ENCODE measurements at regions not wholly inside any gene's neighbourhood (a gene's known extent, or its start where the extent isn't known, plus 50 kb on each side); places are given as distances from the start of the nearest gene placed in this dataset.
"Not testable (repeated sequence)": the region's sequence is repeated elsewhere in the genome, so short reads cannot be mapped to it uniquely, and the experiment has no call there.

GRCh38 chr7:25055520-25056220, 69.4 kb downstream of the CYCS start:
- DNase-seq (no peak), FAIRE-seq (no peak)
- 82 to 90% (median 83%) methylated on average over 6 of the region's 6 CpGs for WGBS, 3 donors

GRCh38 chr7:25054819-25055519, 70.1 kb downstream of the CYCS start:
- H3K36me3 ChIP-seq (ENCODE audit: control insufficient read depth in 3 of 3, insufficient read depth in 2 of 3, low read depth in 1 of 3, low read length in 3 of 3), result no peaks in the 10 kb centered on the region
- no peak overlapping the region for H3K27ac ChIP-seq (ENCODE audit: low read depth in 1 of 3, low read length in 2 of 3)
- H3K27me3 ChIP-seq (ENCODE audit: control insufficient read depth in 3 of 3, insufficient read depth in 3 of 3, low read length in 3 of 3), result peaks cover 0 to 2% (median 0%) of the 10 kb centered on the region in 3 donors
- no peak for FAIRE-seq
- no peak overlapping the region for H3K4me3 ChIP-seq (ENCODE audit: low read depth in 1 of 3, low read length in 3 of 3)
- no peaks in the 10 kb centered on the region for H3K4me1 ChIP-seq (ENCODE audit: control insufficient read depth in 3 of 3, insufficient read depth in 2 of 3, low read depth in 1 of 3, low read length in 2 of 3)
- H3K9me3 ChIP-seq (ENCODE audit: control insufficient read depth in 2 of 2, insufficient read depth in 1 of 2, low read depth in 1 of 2, low read length in 1 of 2), result no peaks in the 10 kb centered on the region
- WGBS, 3 donors, result 65 to 74% (median 72%) methylated on average over 6 of the region's 6 CpGs
- peak; percentile 8 to 18 for DNase-seq

More at GRCh38 chr7:25055520-25056220, 69.4 kb downstream of the CYCS start:
- Histone ChIP-seq H3K36me3 (ENCODE audit: control insufficient read depth in 3 of 3, insufficient read depth in 2 of 3, low read depth in 1 of 3, low read length in 3 of 3) (no peaks in the 10 kb centered on the region), H3K27me3 (ENCODE audit: control insufficient read depth in 3 of 3, insufficient read depth in 3 of 3, low read length in 3 of 3) (peaks cover 0 to 2% (median 0%) of the 10 kb centered on the region in 3 donors), H3K9me3 (ENCODE audit: control insufficient read depth in 2 of 2, insufficient read depth in 1 of 2, low read depth in 1 of 2, low read length in 1 of 2) (no peaks in the 10 kb centered on the region), H3K27ac (ENCODE audit: low read depth in 1 of 3, low read length in 2 of 3) (no peak overlapping the region), H3K4me1 (ENCODE audit: control insufficient read depth in 3 of 3, insufficient read depth in 2 of 3, low read depth in 1 of 3, low read length in 2 of 3) (no peaks in the 10 kb centered on the region), H3K4me3 (ENCODE audit: low read depth in 1 of 3, low read length in 3 of 3) (no peak overlapping the region)

GRCh38 chr7:25050223-25050622, 70.2 kb upstream of the OSBPL3 start:
- H3K27me3 ChIP-seq (ENCODE audit: control insufficient read depth in 3 of 3, insufficient read depth in 3 of 3, low read length in 3 of 3), result peaks cover 0 to 2% (median 0%) of the 10 kb centered on the region in 3 donors
- DNase-seq, result no peak
- no peak overlapping the region for H3K27ac ChIP-seq (ENCODE audit: low read depth in 1 of 3, low read length in 2 of 3)
- WGBS, 3 donors, result 90 to 93% (median 91%) methylated on average over 5 of the region's 5 CpGs
- H3K9me3 ChIP-seq (ENCODE audit: control insufficient read depth in 2 of 2, insufficient read depth in 1 of 2, low read depth in 1 of 2, low read length in 1 of 2), result no peaks in the 10 kb centered on the region
- no peaks in the 10 kb centered on the region for H3K4me1 ChIP-seq (ENCODE audit: control insufficient read depth in 3 of 3, insufficient read depth in 2 of 3, low read depth in 1 of 3, low read length in 2 of 3)
- no peak overlapping the region for H3K4me3 ChIP-seq (ENCODE audit: low read depth in 1 of 3, low read length in 3 of 3)
- no peak for FAIRE-seq
- H3K36me3 ChIP-seq (ENCODE audit: control insufficient read depth in 3 of 3, insufficient read depth in 2 of 3, low read depth in 1 of 3, low read length in 3 of 3), result no peaks in the 10 kb centered on the region

- DNase-seq (no peak), FAIRE-seq (no peak)
- Histone ChIP-seq H3K27me3 (ENCODE audit: control insufficient read depth in 3 of 3, insufficient read depth in 3 of 3, low read length in 3 of 3) (no peaks in the 10 kb centered on the region), H3K4me3 (ENCODE audit: low read depth in 1 of 3, low read length in 3 of 3) (no peak overlapping the region), H3K36me3 (ENCODE audit: control insufficient read depth in 3 of 3, insufficient read depth in 2 of 3, low read depth in 1 of 3, low read length in 3 of 3) (no peaks in the 10 kb centered on the region), H3K4me1 (ENCODE audit: control insufficient read depth in 3 of 3, insufficient read depth in 2 of 3, low read depth in 1 of 3, low read length in 2 of 3) (no peaks in the 10 kb centered on the region), H3K27ac (ENCODE audit: low read depth in 1 of 3, low read length in 2 of 3) (no peak overlapping the region), H3K9me3 (ENCODE audit: control insufficient read depth in 2 of 2, insufficient read depth in 1 of 2, low read depth in 1 of 2, low read length in 1 of 2) (no peaks in the 10 kb centered on the region)
- WGBS, 3 donors, result 81 to 95% (median 88%) methylated on average over 1 of the region's 1 CpG
Measured at GRCh38 chr7:25048444-25048834, 68.5 kb upstream of the OSBPL3 start.

GRCh38 chr7:25047571-25048443, 67.8 kb upstream of the OSBPL3 start:
- not testable (repeated sequence) for H3K4me3 ChIP-seq (ENCODE audit: low read depth in 1 of 3, low read length in 3 of 3); DNase-seq; H3K27me3 ChIP-seq (ENCODE audit: control insufficient read depth in 3 of 3, insufficient read depth in 3 of 3, low read length in 3 of 3); H3K36me3 ChIP-seq (ENCODE audit: control insufficient read depth in 3 of 3, insufficient read depth in 2 of 3, low read depth in 1 of 3, low read length in 3 of 3); H3K4me1 ChIP-seq (ENCODE audit: control insufficient read depth in 3 of 3, insufficient read depth in 2 of 3, low read depth in 1 of 3, low read length in 2 of 3); FAIRE-seq; H3K27ac ChIP-seq (ENCODE audit: low read depth in 1 of 3, low read length in 2 of 3); H3K9me3 ChIP-seq (ENCODE audit: control insufficient read depth in 2 of 2, insufficient read depth in 1 of 2, low read depth in 1 of 2, low read length in 1 of 2)
- WGBS, 3 donors, result 87 to 88% (median 88%) methylated on average over 10 to 12 of the region's 27 CpGs

GRCh38 chr7:25037325-25037724, 57.3 kb upstream of the OSBPL3 start:
- no peaks in the 10 kb centered on the region for H3K4me1 ChIP-seq (ENCODE audit: control insufficient read depth in 3 of 3, insufficient read depth in 2 of 3, low read depth in 1 of 3, low read length in 2 of 3)
- H3K4me3 ChIP-seq (ENCODE audit: low read depth in 1 of 3, low read length in 3 of 3), result no peak overlapping the region
- H3K27me3 ChIP-seq (ENCODE audit: control insufficient read depth in 3 of 3, insufficient read depth in 3 of 3, low read length in 3 of 3), result peaks cover 0 to 3% (median 0%) of the 10 kb centered on the region in 3 donors
- peaks cover 0 to 9% of the 10 kb centered on the region in 2 donors for H3K9me3 ChIP-seq (ENCODE audit: control insufficient read depth in 2 of 2, insufficient read depth in 1 of 2, low read depth in 1 of 2, low read length in 1 of 2)
- 65 to 86% (median 84%) methylated on average over 1 of the region's 1 CpG for WGBS, 3 donors
- no peak for FAIRE-seq
- no peaks in the 10 kb centered on the region for H3K36me3 ChIP-seq (ENCODE audit: control insufficient read depth in 3 of 3, insufficient read depth in 2 of 3, low read depth in 1 of 3, low read length in 3 of 3)
- no peak for DNase-seq
- no peak overlapping the region for H3K27ac ChIP-seq (ENCODE audit: low read depth in 1 of 3, low read length in 2 of 3)

- no peak for FAIRE-seq
- Histone ChIP-seq H3K9me3 (ENCODE audit: control insufficient read depth in 2 of 2, insufficient read depth in 1 of 2, low read depth in 1 of 2, low read length in 1 of 2) (peaks cover 0 to 9% of the 10 kb centered on the region in 2 donors), H3K27me3 (ENCODE audit: control insufficient read depth in 3 of 3, insufficient read depth in 3 of 3, low read length in 3 of 3) (peaks cover 0 to 2% (median 0%) of the 10 kb centered on the region in 3 donors), H3K36me3 (ENCODE audit: control insufficient read depth in 3 of 3, insufficient read depth in 2 of 3, low read depth in 1 of 3, low read length in 3 of 3) (no peaks in the 10 kb centered on the region), H3K27ac (ENCODE audit: low read depth in 1 of 3, low read length in 2 of 3) (no peak overlapping the region), H3K4me1 (ENCODE audit: control insufficient read depth in 3 of 3, insufficient read depth in 2 of 3, low read depth in 1 of 3, low read length in 2 of 3) (no peaks in the 10 kb centered on the region), H3K4me3 (ENCODE audit: low read depth in 1 of 3, low read length in 3 of 3) (no peak overlapping the region)
- 91 to 96% (median 92%) methylated on average over 4 of the region's 4 CpGs for WGBS, 3 donors
- DNase-seq, result no peak
Measured at GRCh38 chr7:25035274-25035673, 55.3 kb upstream of the OSBPL3 start.

GRCh38 chr7:25034136-25034535, 54.2 kb upstream of the OSBPL3 start:
- H3K36me3 ChIP-seq (ENCODE audit: control insufficient read depth in 3 of 3, insufficient read depth in 2 of 3, low read depth in 1 of 3, low read length in 3 of 3), result no peaks in the 10 kb centered on the region
- FAIRE-seq (no peak), DNase-seq (no peak)
- no peak overlapping the region for H3K27ac ChIP-seq (ENCODE audit: low read depth in 1 of 3, low read length in 2 of 3)
- no peak overlapping the region for H3K4me3 ChIP-seq (ENCODE audit: low read depth in 1 of 3, low read length in 3 of 3)
- WGBS, 3 donors, result 91 to 94% (median 94%) methylated on average over 2 of the region's 2 CpGs
- H3K27me3 ChIP-seq (ENCODE audit: control insufficient read depth in 3 of 3, insufficient read depth in 3 of 3, low read length in 3 of 3), result no peaks in the 10 kb centered on the region
- peaks cover 0 to 1% (median 0%) of the 10 kb centered on the region in 3 donors for H3K4me1 ChIP-seq (ENCODE audit: control insufficient read depth in 3 of 3, insufficient read depth in 2 of 3, low read depth in 1 of 3, low read length in 2 of 3)
- H3K9me3 ChIP-seq (ENCODE audit: control insufficient read depth in 2 of 2, insufficient read depth in 1 of 2, low read depth in 1 of 2, low read length in 1 of 2), result peaks cover 0 to 9% of the 10 kb centered on the region in 2 donors
